ENCODE measurements at regions not wholly inside any gene's neighbourhood (a gene's known extent, or its start where the extent isn't known, plus 50 kb on each side); places are given as distances from the start of the nearest gene placed in this dataset.

DNA sequence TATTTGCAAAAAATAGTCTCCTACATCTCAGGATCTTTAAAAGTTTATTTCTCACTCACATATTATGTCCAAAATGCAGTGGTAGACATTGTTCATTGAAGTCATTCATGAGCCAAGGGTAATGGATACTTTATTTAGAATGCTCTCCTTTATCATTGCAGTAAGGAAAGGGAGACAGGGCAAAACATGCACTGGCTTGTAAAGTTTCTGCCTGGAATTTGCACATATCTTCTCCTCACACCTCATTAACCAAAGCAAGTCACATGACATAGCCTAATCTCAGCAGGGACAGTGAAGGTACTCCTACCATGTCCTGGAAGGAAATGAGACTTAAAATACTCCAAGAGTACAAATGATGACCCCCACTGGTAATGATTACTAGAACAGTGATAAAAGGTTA lies 333.7 kb upstream of the EPHA3 start:
- no peak for TF ChIP-seq ATF2 (CRISPR knock-in tag; IDR thresholded peaks at IDR 0.05; ENCODE audit: borderline replicate concordance, low read depth)
- TF ChIP-seq, protein P1, sequence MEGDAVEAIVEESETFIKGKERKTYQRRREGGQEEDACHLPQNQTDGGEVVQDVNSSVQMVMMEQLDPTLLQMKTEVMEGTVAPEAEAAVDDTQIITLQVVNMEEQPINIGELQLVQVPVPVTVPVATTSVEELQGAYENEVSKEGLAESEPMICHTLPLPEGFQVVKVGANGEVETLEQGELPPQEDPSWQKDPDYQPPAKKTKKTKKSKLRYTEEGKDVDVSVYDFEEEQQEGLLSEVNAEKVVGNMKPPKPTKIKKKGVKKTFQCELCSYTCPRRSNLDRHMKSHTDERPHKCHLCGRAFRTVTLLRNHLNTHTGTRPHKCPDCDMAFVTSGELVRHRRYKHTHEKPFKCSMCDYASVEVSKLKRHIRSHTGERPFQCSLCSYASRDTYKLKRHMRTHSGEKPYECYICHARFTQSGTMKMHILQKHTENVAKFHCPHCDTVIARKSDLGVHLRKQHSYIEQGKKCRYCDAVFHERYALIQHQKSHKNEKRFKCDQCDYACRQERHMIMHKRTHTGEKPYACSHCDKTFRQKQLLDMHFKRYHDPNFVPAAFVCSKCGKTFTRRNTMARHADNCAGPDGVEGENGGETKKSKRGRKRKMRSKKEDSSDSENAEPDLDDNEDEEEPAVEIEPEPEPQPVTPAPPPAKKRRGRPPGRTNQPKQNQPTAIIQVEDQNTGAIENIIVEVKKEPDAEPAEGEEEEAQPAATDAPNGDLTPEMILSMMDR (IDR thresholded peaks at IDR 0.05), result no peak
- no peak for TF ChIP-seq ZNF121 (CRISPR knock-in tag; IDR thresholded peaks at IDR 0.05)
- TF ChIP-seq MYBL2 (CRISPR knock-in tag; IDR thresholded peaks at IDR 0.05), result no peak

All from WTC11 (cell line).